RPMI8226 (cell line): ENCODE measurements at regions not wholly inside any gene's neighbourhood (a gene's known extent, or its start where the extent isn't known, plus 50 kb on each side); places are given as distances from the start of the nearest gene placed in this dataset.
"Not testable (repeated sequence)": the region's sequence is repeated elsewhere in the genome, so short reads cannot be mapped to it uniquely, and the experiment has no call there.

Experiments used
- DNase-seq: peaks from one replicate; pipeline ENCODE4 v3.0.0-alpha.2; 2015

DNA sequence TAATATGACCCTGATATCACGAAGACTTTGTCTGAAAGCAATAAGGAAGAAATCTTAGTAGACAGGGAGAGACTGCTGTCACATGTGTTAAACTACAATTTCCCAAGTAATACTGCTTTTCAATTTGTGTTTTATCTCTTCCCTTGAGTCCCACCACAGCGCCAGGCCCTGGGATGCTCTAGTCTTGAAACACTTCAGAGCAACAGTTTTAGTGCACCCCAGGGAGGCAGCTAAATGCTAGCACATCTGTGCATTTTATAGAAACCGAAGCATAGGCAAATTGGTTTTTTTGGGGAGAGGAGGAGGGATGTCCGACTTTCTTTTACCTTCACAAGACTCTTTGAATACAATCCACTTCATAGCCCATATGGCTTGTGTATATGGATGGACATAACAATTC is 550.0 kb upstream of the SYT4 start:
- DNase-seq: no peak

DNA sequence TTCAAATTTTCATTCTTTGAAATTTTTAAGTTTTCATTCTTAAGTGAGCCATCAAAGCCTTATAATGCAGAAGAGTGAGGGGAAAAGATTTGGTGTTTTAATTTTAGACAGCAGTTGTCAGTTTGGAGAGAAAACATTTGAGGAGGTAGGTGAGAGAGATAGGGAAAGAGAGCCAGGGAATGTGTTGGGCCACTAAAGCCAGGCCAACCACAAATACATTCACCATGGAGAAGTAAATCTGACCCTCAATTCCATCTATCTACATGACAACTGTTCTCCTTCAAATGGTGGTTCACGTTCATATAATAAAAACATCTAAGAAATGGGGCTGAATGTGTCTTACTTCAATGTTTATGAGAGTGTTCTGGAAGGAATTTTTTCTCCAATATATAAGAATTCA is 553.0 kb upstream of the SYT4 start:
- no peak for DNase-seq

DNA sequence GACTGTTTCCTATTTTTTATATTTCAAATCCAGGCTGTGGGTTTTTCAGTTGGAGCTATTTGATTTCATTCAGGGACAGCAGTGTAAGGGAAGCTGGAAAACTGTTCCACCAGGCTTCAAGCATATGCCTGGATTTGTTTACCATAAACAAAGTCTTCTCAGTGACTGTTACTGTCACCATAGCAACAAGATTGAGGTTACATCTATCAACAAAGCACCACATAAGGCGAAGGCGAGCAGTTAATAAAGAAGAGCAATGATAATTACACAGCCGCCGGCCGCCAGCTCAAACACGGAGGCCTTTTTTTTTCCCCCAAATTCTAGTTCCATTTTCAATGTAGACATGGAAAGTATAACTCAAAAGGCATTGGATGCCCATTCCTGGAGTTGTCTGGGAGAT is 553.7 kb upstream of the SYT4 start:
- DNase-seq: no peak

DNA sequence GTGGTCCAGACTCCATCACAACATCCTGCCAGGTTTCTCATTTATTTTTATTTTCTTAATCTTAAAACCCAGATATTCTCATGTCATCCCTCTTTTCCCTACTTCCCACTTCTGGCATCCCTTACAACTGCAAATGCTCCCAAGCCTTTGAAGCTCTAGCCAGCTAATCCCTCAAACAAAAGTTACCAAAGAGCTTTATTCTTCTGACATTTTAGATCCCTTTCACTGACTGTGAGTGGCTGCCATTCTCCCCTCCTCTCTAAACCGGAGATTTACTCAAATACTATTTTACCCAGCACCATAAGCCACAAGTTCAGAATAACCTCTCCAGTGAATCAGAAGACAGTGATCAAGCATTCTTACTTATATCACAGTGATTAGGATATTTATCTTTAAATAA is 569.0 kb upstream of the SYT4 start:
- no peak for DNase-seq

DNA sequence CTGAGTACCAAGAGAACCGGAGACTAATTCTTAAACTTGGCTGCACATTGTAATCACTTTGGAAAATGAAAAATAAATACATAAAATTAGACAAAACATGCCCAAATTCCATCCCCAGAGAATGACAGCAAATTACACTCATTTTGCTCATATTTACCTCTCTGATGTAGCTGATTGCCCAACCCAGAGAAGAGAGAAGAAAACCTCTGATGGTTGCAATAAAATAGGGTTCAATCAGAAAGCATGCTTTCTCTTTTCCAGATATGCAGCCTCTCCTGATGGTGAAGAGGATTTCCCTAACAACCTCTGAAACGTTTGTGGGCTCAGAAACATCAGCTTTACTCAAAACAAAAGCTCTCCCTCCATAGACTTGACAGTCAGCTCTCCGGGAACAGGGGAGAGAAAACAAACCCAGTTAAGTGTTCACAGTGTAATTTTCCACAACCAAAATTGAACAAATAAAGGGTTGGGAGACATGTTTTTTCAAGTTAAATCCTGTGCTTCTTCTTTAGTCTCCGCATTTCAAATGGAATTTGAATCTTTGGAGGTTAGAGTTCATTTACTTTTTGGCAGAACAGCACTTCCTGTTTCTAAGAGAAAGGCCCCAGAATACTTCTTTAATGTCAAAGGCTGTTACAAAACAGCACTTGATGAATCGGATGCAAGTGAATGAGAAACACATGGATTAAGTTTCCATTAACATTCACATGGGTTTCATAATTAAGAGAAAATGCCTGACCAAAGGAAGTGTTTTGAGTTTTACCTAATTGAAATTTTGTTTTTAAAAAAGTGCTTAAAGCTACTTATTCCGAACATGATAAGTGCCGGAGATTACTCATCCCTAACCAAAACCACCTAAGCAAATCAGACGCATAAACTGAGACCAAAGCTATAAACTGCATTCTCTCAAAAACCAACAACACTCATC is 570.1 kb upstream of the SYT4 start:
- no peak for DNase-seq

DNA sequence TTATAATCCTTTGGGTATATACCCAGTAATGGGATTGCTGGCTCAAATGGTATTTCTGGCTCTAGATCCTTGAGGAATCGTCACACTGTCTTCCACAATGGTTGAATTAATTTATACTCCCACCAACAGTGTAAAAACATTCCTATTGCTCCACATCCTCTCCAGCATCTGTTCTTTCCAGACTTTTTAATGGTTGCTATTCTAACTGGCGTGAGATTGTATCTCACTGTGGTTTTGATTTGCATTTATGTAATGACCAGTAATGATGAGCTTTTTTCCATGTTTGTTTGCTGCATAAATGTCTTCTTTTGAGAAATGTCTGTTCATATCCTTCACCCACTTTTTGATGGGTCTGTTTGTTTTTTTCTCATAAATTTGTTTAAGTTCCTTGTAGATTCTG is 572.5 kb upstream of the SYT4 start:
- not testable (repeated sequence) for DNase-seq

DNA sequence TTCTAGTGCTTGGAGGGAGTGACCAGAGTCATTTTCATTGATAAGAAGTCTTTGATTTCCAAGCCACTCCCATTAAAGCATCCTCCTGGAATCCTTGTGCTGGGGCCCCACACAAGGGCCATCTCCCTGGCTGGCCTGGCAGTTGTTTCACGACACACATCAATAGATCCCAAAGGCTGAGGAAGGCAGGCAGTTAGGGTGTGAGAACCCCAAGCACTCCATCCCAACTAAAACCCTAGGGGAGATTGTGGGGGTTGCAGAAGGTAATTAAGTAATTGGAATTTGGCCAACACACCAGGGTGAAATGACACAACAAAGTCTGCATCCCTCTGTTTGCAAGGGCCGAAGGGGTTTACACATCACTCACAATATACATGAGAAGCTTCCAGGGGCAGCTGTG is 578.1 kb upstream of the SYT4 start:
- no peak for DNase-seq

DNA sequence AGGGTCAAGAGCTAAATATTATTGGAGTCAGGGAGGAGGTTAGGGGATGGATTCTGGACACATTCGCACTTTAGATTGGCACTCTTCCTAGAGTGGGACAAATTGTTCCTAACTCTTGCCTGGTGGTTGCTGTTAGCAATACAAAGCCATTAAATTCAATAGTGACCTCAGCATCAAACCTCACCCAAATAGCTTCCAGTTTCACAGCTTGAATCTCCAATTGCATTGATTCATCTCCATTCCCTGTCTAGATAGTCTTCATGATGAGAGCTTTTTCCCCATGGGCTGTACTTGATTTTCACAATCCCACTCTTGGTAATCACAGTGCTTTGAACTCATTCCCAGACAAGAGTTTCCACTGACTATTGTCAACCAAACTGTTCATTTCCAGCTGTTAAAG is 585.9 kb upstream of the SYT4 start:
- DNase-seq: no peak

DNA sequence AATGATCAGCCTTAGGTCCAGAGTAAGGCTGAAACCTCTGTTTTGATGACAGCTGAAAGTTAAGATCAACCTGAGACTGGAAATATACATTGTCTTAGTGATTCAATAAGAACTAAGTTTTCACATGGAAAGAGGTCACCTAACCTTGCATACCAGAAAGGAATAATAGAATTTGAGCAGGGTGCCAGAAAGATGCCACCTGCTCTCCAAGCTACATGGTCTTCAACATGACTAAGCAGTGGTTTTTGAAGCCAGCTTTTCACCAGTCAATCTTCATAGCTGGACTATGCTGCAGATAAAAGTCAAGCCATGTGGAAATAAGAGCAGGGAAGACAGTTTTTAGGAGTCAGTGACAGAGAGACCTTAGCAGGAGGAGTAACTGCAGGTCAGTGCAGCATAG is 589.4 kb upstream of the SYT4 start:
- no peak for DNase-seq

DNA sequence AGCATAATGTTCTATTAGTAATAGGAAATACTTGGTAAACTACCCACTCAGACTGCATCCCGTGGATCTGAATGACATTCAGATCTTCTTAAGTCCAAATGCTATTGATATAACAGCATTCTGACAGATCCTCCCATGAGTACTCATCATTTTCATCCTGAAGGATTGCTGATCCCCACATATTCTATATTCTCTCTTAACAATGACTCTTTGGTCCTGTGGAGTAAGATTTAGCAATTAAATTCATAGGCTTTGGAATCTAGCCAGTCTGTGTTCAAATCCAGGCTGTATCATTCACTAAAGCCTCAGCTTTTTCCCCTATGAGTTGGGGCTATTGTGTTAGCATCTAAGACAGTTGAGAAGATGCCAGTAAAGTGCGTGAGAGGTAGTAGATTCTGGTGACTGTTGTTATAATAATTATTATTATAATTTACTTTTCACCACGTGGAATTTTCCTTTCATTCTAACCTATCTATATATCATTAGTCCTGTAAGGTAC is 591.3 kb upstream of the SYT4 start:
- DNase-seq: no peak

DNA sequence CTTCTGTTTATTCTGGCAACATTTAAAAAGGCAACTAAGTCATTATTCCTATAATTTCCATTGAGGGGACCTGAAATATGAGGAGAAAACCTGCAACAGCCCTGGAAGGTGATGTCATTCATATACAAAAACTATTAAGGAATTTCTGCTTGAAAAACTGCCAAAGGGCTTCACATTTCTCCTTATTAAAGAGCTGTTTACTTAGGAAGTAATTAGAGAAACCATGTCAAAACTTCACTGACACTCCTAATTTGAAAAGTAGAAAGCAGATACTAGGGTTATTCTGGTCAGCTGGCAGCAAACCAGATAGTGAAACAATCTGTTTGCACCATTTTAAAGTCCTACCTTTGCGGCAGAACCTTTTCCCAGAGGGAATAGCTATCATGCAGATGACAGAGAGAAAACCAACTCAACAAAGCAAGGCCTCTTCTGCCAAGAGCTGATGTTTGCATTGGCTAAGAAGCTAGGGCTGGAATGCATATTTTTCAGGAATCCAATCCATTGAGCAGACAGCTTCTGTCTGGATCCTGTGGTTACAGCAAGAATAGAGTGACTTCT is 592.2 kb upstream of the SYT4 start:
- DNase-seq: no peak

DNA sequence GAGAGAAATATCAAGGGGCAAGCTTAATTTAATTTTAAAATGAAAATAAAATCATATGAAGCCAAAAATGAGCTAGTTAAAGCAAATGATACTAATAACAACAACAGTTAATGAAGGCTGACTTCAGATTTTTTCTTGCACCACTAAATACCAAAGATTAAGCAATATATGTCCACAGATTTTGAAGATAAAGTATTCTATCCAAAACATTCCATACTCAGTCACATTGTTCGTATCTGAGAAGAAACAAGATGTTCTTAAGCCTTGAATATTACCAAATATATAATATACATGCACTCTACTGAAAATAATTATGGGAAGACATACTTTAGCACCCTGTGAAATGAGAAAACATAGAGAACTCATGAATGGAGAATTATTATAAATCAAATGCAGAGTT is 593.3 kb upstream of the SYT4 start:
- no peak for DNase-seq

DNA sequence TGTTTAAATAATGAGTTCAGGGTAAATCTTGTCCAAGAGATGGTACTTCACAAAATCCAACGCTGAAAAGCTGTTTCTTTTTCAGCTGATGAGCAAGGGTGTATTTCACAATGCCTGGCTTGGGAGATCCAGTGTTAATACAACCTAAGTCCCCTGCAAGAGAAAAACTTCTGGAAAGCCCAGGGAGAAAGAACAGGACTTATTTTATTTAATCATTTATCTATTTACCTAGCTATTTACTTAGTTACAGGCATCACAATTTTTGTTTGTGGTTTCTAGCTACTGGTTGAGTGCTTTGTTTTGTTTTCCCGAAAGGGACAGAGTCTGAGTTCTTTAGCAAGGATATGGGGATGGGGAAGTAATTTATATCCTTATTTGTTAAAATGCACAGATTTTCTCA is 598.2 kb upstream of the SYT4 start:
- no peak for DNase-seq

DNA sequence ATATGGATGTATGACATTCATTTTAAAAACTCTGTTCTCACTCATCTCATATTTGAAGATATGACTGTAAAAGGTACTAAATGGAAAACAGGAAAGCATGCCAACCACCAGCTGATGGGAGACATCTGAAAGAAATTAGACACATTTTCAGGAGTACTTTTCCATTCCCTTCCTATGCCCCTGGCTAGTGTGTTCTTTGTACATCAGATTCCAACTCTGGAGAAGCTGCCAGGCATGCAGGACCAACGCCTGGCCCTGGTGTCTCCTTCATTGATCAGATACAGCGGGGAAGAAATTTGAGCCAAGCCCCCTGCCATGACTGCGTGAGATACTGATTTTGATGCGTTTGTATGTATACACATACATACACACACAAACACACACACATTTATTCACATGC is 599.0 kb upstream of the SYT4 start:
- no peak for DNase-seq

DNA sequence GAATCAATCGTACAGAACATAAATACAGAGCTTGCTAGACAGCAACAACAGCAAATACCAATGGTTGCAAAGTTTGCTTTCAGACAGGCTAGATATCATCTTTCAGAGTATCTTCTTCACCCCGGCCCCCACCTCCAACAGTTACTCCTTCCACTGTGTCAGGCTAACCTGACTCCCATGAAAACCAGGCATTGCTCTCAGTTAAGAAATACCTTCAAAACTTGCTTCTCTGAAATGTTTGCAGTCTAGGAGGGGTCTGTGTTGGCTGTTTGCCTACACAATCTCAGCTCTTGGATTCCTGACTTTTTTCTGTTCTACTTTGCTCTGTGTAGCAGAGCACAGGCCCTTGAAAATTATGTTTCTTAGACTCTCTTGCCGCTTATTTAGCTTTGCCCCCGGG is 599.5 kb upstream of the SYT4 start:
- DNase-seq: no peak

DNA sequence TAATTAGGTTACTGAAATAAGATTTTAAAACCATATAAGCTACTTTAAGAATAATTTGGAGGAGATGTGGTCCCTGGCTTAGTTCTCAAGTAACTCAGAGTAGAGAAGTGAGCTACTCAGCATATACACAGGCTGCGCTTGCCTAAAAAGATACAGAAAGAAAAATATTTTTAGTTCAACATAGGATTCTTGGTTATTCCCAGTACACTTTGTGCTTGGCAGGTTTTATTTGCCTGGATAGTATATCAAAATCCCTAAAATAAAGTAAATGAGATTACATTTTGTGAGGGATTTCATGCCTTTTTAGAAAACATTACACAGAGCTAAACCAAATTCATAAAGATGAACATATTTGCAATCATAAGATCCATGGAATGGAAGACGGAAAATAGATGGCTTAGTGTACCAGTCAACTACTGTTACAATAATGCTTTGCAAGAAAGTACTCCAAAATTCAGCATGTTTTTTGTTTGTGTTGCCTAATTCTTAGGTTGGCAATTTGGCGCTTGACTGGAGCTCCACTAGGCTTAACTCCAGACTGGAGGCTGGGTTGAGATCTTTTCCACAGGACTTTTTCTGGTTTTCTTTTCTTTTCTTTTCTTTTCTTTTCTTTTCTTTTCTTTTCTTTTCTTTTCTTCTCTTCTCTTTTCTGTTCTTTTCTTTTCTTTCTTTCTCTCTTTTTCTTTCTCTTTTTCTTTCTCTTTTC is 600.5 kb upstream of the SYT4 start:
- no peak for DNase-seq

DNA sequence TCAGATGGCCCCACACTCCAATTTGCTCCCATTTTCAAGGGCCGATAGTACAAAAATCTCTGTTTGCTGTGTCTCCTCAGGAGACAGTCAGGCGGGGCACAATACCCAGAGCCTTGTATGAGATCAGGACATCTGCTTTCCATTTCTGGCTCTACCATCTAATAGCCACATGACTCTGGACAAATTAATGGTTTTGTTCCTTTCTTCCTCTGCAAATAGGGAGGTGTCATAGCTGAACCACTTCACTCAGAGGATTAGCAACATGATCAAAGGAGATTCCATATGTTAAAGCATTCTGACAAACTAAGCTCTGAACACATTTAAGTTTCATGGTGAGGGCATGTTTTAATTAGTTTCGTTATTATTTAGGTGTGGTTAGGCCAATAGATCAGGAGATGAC is 602.1 kb upstream of the SYT4 start:
- DNase-seq: no peak

DNA sequence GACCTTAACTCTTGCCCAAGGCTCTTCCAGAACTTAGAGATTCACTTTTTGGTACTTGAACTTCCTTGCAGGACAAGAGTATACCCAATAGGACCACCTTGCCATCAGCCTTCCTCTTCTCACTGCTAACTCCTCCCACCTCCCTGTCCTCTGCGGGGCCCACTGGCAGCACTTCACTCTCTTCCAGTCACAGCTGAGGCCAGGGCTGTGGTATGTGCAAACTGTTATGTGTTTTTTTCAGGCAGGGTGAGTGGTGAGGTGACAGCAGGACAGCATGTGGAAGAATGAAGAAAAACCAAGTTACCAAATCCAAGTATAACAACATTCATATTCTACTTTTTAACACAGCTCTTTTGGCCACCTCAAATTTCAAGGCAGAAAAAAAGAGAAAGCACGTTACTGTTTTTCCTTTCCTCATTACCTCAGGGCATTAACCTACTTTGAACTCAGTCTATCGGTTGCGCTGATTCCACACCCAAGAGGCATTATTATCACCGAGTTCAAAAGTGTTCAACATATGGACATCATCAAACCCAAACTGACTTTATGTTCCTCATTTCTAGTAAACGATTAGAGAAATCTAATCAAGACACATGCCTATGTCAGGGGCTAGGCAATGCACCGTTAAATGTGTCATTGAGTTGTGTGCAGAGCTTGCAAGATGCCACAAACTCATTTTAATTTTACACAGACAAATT is 605.2 kb upstream of the SYT4 start:
- DNase-seq: no peak

DNA sequence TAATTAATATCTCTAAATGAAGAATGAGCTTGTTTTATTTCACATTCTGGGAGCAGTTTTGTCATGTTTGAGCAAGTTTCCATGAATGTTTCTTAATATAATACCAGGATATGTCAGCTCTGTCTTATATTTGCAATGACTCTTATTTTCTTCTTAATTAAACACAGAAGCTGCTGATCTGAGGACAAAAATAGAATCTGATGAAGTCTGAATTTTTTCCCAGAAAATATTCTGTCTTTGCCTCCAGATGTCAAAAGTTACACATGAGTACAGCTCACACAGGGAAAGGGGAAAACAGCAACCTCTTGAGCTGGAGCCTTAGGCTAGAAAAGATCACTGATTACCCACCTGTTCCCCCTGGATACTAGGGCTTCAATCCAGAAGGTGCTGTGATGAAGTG is 606.6 kb upstream of the SYT4 start:
- DNase-seq: no peak

DNA sequence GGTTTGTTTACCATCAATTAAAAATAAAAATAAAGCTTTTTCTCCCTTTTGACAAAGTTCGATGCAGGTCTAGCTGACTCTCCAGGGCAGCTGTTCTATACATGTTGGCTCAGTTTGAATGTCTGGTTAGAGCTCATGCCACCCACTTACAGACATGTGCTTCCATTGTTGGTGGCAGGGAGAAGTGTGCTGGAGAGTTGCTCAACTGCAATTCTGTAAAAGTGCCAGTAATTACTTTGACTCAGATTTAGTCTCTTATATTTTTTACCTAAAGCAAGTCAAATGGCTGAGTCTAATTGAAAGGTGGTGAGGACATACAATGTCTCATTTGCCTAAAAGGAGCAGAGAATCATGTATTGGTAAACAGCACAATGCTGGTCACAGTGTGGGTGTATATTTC is 609.1 kb upstream of the SYT4 start:
- DNase-seq: no peak

DNA sequence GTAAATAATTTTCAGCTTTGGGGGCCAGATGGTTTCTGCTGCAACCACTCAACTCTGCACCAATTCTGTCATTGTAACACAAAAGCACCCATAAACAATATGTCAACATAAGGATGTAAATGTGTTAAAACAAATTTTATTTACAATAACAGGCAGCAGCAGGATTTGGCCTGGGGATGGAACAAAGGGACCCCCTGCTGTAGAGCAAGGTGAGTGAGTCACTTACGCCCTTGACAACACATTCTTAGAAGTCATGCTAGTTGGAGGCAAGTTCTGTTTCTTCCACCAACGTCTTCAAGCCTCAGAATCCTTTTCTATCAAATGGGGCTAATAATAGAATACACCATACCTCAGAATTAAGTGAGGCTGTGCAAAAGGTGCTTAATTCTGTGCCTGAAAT is 610.2 kb upstream of the SYT4 start:
- DNase-seq: no peak

DNA sequence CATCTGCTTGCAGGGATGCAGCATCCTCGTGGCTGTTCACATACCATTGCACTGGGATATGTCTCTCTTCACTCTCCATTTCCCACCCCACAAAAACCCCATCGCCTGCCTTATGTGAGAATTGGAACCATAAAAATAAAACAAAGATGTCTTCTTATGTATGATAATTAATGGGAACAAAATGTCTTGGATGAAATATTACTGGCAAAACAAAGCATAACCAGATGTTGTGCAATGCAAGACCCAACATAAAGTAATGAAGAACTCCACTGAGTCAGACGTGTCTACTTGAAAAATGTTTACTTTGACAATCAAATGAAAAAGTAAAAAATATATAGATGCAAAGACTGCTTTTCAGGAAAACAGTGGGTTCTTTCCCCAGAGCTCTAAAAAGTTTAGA is 611.3 kb upstream of the SYT4 start:
- DNase-seq: no peak

DNA sequence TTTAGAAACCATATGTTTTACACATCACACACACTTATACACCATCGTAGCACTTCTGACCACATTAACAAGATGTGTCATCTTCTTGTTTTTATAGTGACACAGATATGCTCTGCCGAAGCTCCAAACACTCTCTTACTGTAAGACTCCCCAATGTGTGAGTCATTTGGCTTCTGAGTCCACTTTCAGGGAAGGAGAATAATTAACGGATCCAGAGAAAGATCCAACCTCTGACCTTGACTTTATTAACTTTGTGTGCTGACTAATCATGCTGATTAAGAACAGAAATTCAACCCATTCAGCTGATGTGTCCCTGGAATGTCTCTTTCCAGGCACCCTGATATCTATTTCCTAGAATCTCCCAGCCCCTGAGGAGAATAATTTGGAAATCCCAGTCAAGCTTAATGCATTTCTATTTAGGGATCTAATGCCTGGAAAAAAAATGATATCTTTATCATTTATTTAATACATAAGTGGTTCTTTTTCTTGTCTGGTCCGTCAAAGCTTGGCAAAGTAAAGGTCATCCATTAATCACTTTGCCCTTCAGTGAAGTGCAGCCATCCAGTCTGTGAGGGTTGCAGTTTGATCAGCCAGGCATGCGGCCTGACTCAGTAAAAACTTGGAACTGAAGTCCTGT is 615.8 kb upstream of the SYT4 start:
- no peak for DNase-seq
